ENCODE measurements at regions not wholly inside any gene's neighbourhood (a gene's known extent, or its start where the extent isn't known, plus 50 kb on each side); places are given as distances from the start of the nearest gene placed in this dataset.

DNA sequence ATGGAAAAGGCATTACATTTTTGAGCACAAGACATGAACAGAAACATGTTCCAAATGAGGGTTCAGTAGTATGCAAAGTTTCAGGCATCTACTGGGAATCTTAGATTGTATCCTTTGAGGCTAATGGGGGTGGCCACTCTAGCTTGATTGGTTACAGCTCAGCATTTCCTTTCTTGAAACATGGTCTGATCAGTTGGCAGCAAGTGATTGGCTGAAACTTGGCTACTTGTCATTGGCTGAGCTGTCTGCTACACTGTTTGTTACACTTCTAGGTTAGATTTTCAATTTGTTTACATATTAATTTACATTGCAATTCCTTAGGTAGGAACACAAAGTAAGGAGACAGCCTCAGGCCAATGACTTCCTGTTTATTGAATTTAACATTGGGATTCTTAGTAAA lies 918.0 kb upstream of the SEL1L start:
- H3K4me1 Mint-ChIP-seq (ENCODE audit: insufficient read depth, unreplicated experiment) = no peaks in the 10 kb centered on the region
- no peaks in the 10 kb centered on the region for H3K27me3 Mint-ChIP-seq (ENCODE audit: insufficient read depth, unreplicated experiment)
- BruUV-seq (replicated peaks) = no TSS peak
- POLR2A ChIA-PET = no interaction called here
- peaks cover 7% of the 10 kb centered on the region for H3K9me3 Mint-ChIP-seq (ENCODE audit: unreplicated experiment)
- TF ChIP-seq, protein P1, sequence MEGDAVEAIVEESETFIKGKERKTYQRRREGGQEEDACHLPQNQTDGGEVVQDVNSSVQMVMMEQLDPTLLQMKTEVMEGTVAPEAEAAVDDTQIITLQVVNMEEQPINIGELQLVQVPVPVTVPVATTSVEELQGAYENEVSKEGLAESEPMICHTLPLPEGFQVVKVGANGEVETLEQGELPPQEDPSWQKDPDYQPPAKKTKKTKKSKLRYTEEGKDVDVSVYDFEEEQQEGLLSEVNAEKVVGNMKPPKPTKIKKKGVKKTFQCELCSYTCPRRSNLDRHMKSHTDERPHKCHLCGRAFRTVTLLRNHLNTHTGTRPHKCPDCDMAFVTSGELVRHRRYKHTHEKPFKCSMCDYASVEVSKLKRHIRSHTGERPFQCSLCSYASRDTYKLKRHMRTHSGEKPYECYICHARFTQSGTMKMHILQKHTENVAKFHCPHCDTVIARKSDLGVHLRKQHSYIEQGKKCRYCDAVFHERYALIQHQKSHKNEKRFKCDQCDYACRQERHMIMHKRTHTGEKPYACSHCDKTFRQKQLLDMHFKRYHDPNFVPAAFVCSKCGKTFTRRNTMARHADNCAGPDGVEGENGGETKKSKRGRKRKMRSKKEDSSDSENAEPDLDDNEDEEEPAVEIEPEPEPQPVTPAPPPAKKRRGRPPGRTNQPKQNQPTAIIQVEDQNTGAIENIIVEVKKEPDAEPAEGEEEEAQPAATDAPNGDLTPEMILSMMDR (IDR thresholded peaks at IDR 0.05; ENCODE audit: unreplicated experiment) = no peak
- CTCF ChIA-PET = no interaction called here
- no peak for DNase-seq (ENCODE audit: unreplicated experiment)
- H3K36me3 Mint-ChIP-seq (ENCODE audit: insufficient read depth, unreplicated experiment) = no peaks in the 10 kb centered on the region
- intact Hi-C loops (cut with micrococcal nuclease) = no loop called here
- H3K27ac Mint-ChIP-seq (ENCODE audit: low read depth, unreplicated experiment) = no peak overlapping the region
- no peak overlapping the region for H3K4me3 Mint-ChIP-seq (ENCODE audit: unreplicated experiment)

- DNase-seq (ENCODE audit: unreplicated experiment) = no peak
- Mint-ChIP-seq H3K36me3 (ENCODE audit: insufficient read depth, unreplicated experiment) (no peaks in the 10 kb centered on the region), H3K4me3 (ENCODE audit: unreplicated experiment) (no peak overlapping the region), H3K4me1 (ENCODE audit: insufficient read depth, unreplicated experiment) (no peaks in the 10 kb centered on the region), H3K27me3 (ENCODE audit: insufficient read depth, unreplicated experiment) (no peaks in the 10 kb centered on the region), H3K27ac (ENCODE audit: low read depth, unreplicated experiment) (no peak overlapping the region), H3K9me3 (ENCODE audit: unreplicated experiment) (no peaks in the 10 kb centered on the region)
- intact Hi-C loops (cut with micrococcal nuclease) = no loop called here
- no TSS peak for BruUV-seq (replicated peaks)
- CTCF ChIA-PET = no interaction called here
- POLR2A ChIA-PET = interaction anchor here (0.6 kb wide), 1 partner anchor 11 kb away, joined by 3 read pairs; no protein-coding TSS in a partner anchor
- TF ChIP-seq, protein P1 (IDR thresholded peaks at IDR 0.05; ENCODE audit: unreplicated experiment) = no peak
These were observed 948.7 kb upstream of the SEL1L start for GRCh38 chr14:82482345-82482744.

DNA sequence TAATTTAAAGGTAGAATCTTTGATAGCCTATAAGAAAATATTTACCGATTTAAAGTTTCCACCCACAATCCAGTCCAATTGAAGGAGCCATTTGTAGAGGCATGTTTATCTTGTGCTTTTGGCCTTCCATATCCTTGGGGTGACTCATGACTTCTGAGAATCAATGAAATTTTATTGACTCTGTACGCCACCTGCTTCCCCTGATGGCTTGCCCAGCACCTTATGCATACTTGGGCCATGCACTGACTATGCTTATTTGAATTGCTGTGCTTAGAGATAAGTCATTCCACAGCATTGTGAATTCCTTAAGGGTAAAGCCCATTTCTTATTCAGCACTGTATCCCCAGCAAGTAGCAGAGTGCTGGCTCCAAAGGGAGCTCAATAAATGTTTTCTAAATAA lies 954.8 kb upstream of the SEL1L start:
- H3K4me3 Mint-ChIP-seq (ENCODE audit: unreplicated experiment) = no peak overlapping the region
- no peaks in the 10 kb centered on the region for H3K36me3 Mint-ChIP-seq (ENCODE audit: insufficient read depth, unreplicated experiment)
- TF ChIP-seq, protein P1 (IDR thresholded peaks at IDR 0.05; ENCODE audit: unreplicated experiment) = no peak
- intact Hi-C loops (cut with micrococcal nuclease) = no loop called here
- no peak for DNase-seq (ENCODE audit: unreplicated experiment)
- ChIA-PET POLR2A (interaction anchor here (0.7 kb wide), 1 partner anchor 331 kb away, joined by 3 read pairs; no protein-coding TSS in a partner anchor), CTCF (interaction anchor here (0.9 kb wide), 1 partner anchor 148 kb away, joined by 3 read pairs; no protein-coding TSS in a partner anchor)
- no peak overlapping the region for H3K27ac Mint-ChIP-seq (ENCODE audit: low read depth, unreplicated experiment)
- peaks cover 8% of the 10 kb centered on the region for H3K9me3 Mint-ChIP-seq (ENCODE audit: unreplicated experiment)
- no TSS peak for BruUV-seq (replicated peaks)
- H3K27me3 Mint-ChIP-seq (ENCODE audit: insufficient read depth, unreplicated experiment) = no peaks in the 10 kb centered on the region
- no peaks in the 10 kb centered on the region for H3K4me1 Mint-ChIP-seq (ENCODE audit: insufficient read depth, unreplicated experiment)

GRCh38 chr14:82490397-82490796 lies 956.7 kb upstream of the SEL1L start:
- Mint-ChIP-seq H3K36me3 (ENCODE audit: insufficient read depth, unreplicated experiment) (no peaks in the 10 kb centered on the region), H3K4me3 (ENCODE audit: unreplicated experiment) (no peak overlapping the region), H3K4me1 (ENCODE audit: insufficient read depth, unreplicated experiment) (no peaks in the 10 kb centered on the region), H3K27ac (ENCODE audit: low read depth, unreplicated experiment) (no peak overlapping the region), H3K27me3 (ENCODE audit: insufficient read depth, unreplicated experiment) (no peaks in the 10 kb centered on the region), H3K9me3 (ENCODE audit: unreplicated experiment) (peaks cover 9% of the 10 kb centered on the region)
- no TSS peak for BruUV-seq (replicated peaks)
- CTCF ChIA-PET = no interaction called here
- TF ChIP-seq, protein P1 (IDR thresholded peaks at IDR 0.05; ENCODE audit: unreplicated experiment) = no peak
- no peak for DNase-seq (ENCODE audit: unreplicated experiment)
- POLR2A ChIA-PET = interaction anchor here (0.6 kb wide), 1 partner anchor 109 kb away, joined by 4 read pairs; no protein-coding TSS in a partner anchor
- intact Hi-C loops (cut with micrococcal nuclease) = no loop called here
